Upper lobe of right lung (tissue), 1 donor: ENCODE measurements at regions not wholly inside any gene's neighbourhood (a gene's known extent, or its start where the extent isn't known, plus 50 kb on each side); places are given as distances from the start of the nearest gene placed in this dataset.

Experiments used
- ATAC-seq: fragments of 200-7000 bp; cut with Tn5 transposase; one replicate; pipeline ENCODE4 v1.9.1; 2020; ENCODE audit warnings: mild to moderate bottlenecking, moderate library complexity
- DNase-seq: peaks from one replicate; pipeline ENCODE4 v3.0.0-alpha.2; 2020
- H3K27ac ChIP-seq: fragments of 200-600 bp; one replicate; pipeline ENCODE4 v1.8.0; 2022
- H3K27me3 ChIP-seq: fragments of 200-600 bp; one replicate; pipeline ENCODE4 v1.8.0; 2022; ENCODE audit warnings: mild to moderate bottlenecking
- H3K36me3 ChIP-seq: fragments of 200-600 bp; one replicate; pipeline ENCODE4 v1.8.0; 2022
- H3K4me1 ChIP-seq: fragments of 200-600 bp; one replicate; pipeline ENCODE4 v1.8.0; 2022
- H3K4me3 ChIP-seq: fragments of 200-600 bp; one replicate; pipeline ENCODE4 v1.8.0; 2022; ENCODE audit warnings: mild to moderate bottlenecking
- H3K9me3 ChIP-seq: fragments of 200-600 bp; one replicate; pipeline ENCODE4 v1.8.0; 2022
- intact Hi-C: fragments of 100-400 bp; cut with DNase I; formaldehyde crosslinking; loops from one replicate; pipeline ENCODE4 v1.11.0; 2022
- TF ChIP-seq, protein P1 (sequence below): fragments of 200-600 bp; IDR thresholded peaks from one replicate; pipeline ENCODE4 v1.8.0; 2022; ENCODE audit warnings: antibody characterized with exemption
- donor health status: DM: no; HTN: yes; CAD: no; lungs with severe emphysema.

- Histone ChIP-seq H3K36me3 (no peaks in the 10 kb centered on the region), H3K9me3 (no peaks in the 10 kb centered on the region), H3K4me1 (no peaks in the 10 kb centered on the region), H3K4me3 (no peak overlapping the region), H3K27ac (no peak overlapping the region), H3K27me3 (no peaks in the 10 kb centered on the region)
- TF ChIP-seq, protein P1, sequence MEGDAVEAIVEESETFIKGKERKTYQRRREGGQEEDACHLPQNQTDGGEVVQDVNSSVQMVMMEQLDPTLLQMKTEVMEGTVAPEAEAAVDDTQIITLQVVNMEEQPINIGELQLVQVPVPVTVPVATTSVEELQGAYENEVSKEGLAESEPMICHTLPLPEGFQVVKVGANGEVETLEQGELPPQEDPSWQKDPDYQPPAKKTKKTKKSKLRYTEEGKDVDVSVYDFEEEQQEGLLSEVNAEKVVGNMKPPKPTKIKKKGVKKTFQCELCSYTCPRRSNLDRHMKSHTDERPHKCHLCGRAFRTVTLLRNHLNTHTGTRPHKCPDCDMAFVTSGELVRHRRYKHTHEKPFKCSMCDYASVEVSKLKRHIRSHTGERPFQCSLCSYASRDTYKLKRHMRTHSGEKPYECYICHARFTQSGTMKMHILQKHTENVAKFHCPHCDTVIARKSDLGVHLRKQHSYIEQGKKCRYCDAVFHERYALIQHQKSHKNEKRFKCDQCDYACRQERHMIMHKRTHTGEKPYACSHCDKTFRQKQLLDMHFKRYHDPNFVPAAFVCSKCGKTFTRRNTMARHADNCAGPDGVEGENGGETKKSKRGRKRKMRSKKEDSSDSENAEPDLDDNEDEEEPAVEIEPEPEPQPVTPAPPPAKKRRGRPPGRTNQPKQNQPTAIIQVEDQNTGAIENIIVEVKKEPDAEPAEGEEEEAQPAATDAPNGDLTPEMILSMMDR, result no peak
- no peak for DNase-seq
- intact Hi-C loops, result no loop called here
- no peak for ATAC-seq
These were observed 56.2 kb upstream of the PRRC2C start for GRCh38 chr1:171429137-171429536.

DNA sequence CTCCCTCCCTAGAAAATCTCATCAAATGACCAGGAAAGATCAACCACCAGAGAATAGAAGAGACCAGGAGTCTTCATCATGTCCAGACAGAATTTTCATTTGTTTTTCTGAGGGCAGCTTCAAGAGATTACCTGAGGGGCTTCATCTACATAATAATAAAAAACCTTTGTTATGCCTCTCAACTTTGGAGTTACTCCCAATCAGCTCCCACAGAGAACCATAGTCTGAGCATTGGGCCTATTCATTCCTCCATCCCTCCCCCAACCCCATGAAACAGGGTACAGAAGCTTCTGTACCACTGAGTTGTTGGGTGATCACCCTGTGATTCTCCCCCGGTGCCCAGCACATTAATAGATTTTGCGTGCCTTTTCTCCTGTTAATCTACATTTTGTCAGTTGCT lies 53.3 kb upstream of the PRRC2C start:
- no peak for ATAC-seq
- DNase-seq, result no peak
- TF ChIP-seq, protein P1, result no peak
- H3K4me3 ChIP-seq, result no peak overlapping the region
- H3K9me3 ChIP-seq, result no peaks in the 10 kb centered on the region
- intact Hi-C loops, result no loop called here
- H3K36me3 ChIP-seq, result no peaks in the 10 kb centered on the region
- H3K4me1 ChIP-seq, result peaks cover 7% of the 10 kb centered on the region
- no peaks in the 10 kb centered on the region for H3K27me3 ChIP-seq
- H3K27ac ChIP-seq, result no peak overlapping the region

- intact Hi-C loops, result no loop called here
- H3K4me3 ChIP-seq, result no peak overlapping the region
- no peaks in the 10 kb centered on the region for H3K27me3 ChIP-seq
These were observed 52.9 kb upstream of the PRRC2C start for GRCh38 chr1:171432473-171432872.

GRCh38 chr1:171433451-171433850 lies 51.9 kb upstream of the PRRC2C start:
- no peak overlapping the region for H3K27ac ChIP-seq
- intact Hi-C loops, result no loop called here

More at GRCh38 chr1:171432473-171432872, 52.9 kb upstream of the PRRC2C start:
- H3K9me3 ChIP-seq, result no peaks in the 10 kb centered on the region
- ATAC-seq (no peak), DNase-seq (no peak)
- TF ChIP-seq, protein P1, result no peak
- no peaks in the 10 kb centered on the region for H3K36me3 ChIP-seq
- peaks cover 7% of the 10 kb centered on the region for H3K4me1 ChIP-seq
- no peak overlapping the region for H3K27ac ChIP-seq

GRCh38 chr1:171434717-171435346 lies 50.5 kb upstream of the PRRC2C start:
- no peak for DNase-seq
- intact Hi-C loops, result no loop called here
- no peak overlapping the region for H3K27ac ChIP-seq
- H3K36me3 ChIP-seq, result no peaks in the 10 kb centered on the region
- H3K9me3 ChIP-seq, result no peaks in the 10 kb centered on the region
- H3K4me3 ChIP-seq, result no peak overlapping the region
- ATAC-seq, result peak; percentile 17
- TF ChIP-seq, protein P1, result no peak
- no peaks in the 10 kb centered on the region for H3K27me3 ChIP-seq
- H3K4me1 ChIP-seq, result peaks cover 7% of the 10 kb centered on the region

More at GRCh38 chr1:171433451-171433850, 51.9 kb upstream of the PRRC2C start:
- no peak for DNase-seq
- Histone ChIP-seq H3K27me3 (no peaks in the 10 kb centered on the region), H3K9me3 (no peaks in the 10 kb centered on the region), H3K4me3 (no peak overlapping the region), H3K36me3 (no peaks in the 10 kb centered on the region), H3K4me1 (peaks cover 7% of the 10 kb centered on the region)
- no peak for ATAC-seq
- TF ChIP-seq, protein P1, result no peak
